A673 (cell line): ENCODE measurements at regions not wholly inside any gene's neighbourhood (a gene's known extent, or its start where the extent isn't known, plus 50 kb on each side); places are given as distances from the start of the nearest gene placed in this dataset.

Experiments
- BruUV-seq: library from RNA; stranded (reverse); fragments of 400-500 nt; replicated peaks from 2 replicates; lab custom pipeline; 2021; lab: Mats Ljungman, UMichigan
- CTCF ChIA-PET: fragments of 300-600 bp; sonication (Branson Sonifier 250); formaldehyde crosslinking; loops from one replicate; lab custom pipeline; 2022; ENCODE audit warnings: antibody characterized with exemption; lab: Charles Lee
- POLR2A ChIA-PET: fragments of 300-600 bp; sonication (Branson Sonifier 250); formaldehyde crosslinking; loops from one replicate; lab custom pipeline; 2022; ENCODE audit warnings: antibody characterized with exemption; ENCODE audit not compliant: low non-redundant PET; lab: Charles Lee
- DNase-seq: peaks from one replicate; pipeline ENCODE4 v3.0.0-alpha.2; 2015; ENCODE audit warnings: low spot score
- H3K27ac ChIP-seq: fragments of 200-600 bp; sonication (generic); 2 replicates; pipeline ENCODE4 v1.5.1; 2016; ENCODE audit warnings: mixed run types, low read depth, mild to moderate bottlenecking, mixed read lengths, antibody characterized with exemption, low read length; ENCODE audit not compliant: poor library complexity, severe bottlenecking
- H3K27me3 ChIP-seq: fragments of 200-600 bp; sonication (generic); replicated peaks from 2 replicates; pipeline ENCODE4 v1.6.1; 2017; ENCODE audit warnings: mixed run types, low read depth, mild to moderate bottlenecking, mixed read lengths, antibody characterized with exemption, low read length; ENCODE audit not compliant: insufficient read depth, poor library complexity
- H3K36me3 ChIP-seq: fragments of 200-600 bp; sonication (generic); 2 replicates; pipeline ENCODE4 v1.6.1; 2016; ENCODE audit warnings: mixed run types, mild to moderate bottlenecking, mixed read lengths, antibody characterized with exemption, low read length; ENCODE audit not compliant: insufficient read depth, poor library complexity, severe bottlenecking
- H3K4me1 ChIP-seq: fragments of 200-600 bp; sonication (generic); 2 replicates; pipeline ENCODE4 v1.6.1; 2017; ENCODE audit warnings: mixed run types, mild to moderate bottlenecking, mixed read lengths, antibody characterized with exemption, low read length; ENCODE audit not compliant: insufficient read depth, poor library complexity, severe bottlenecking
- H3K4me3 ChIP-seq: fragments of 200-600 bp; sonication (generic); 2 replicates; pipeline ENCODE4 v1.5.1; 2016; ENCODE audit warnings: low read depth, mixed run types, mild to moderate bottlenecking, mixed read lengths, low read length; ENCODE audit not compliant: poor library complexity, severe bottlenecking
- H3K9me3 ChIP-seq: fragments of 200-600 bp; sonication (generic); 2 replicates; pipeline ENCODE4 v1.6.1; 2016; ENCODE audit warnings: mixed run types, low read depth, mild to moderate bottlenecking, mixed read lengths, antibody characterized with exemption, low read length; ENCODE audit not compliant: poor library complexity, severe bottlenecking
- EZH2 ChIP-seq: fragments of 200-600 bp; sonication (generic); IDR thresholded peaks from 2 replicates; pipeline ENCODE4 v1.6.1; 2017; ENCODE audit warnings: borderline replicate concordance, low read depth, mild to moderate bottlenecking, mixed read lengths, antibody characterized with exemption, low read length; ENCODE audit not compliant: poor library complexity, severe bottlenecking
- intact Hi-C: fragments of 100-400 bp; cut with micrococcal nuclease; formaldehyde crosslinking; loops from one replicate; pipeline ENCODE4 v1.10.0; 2022; ENCODE audit not compliant: unreplicated experiment
- TF ChIP-seq, protein P1 (sequence below): fragments of 300-800, 200-600 bp; sonication (generic); conservative IDR thresholded peaks from 2 replicates; pipeline ENCODE4 v1.5.1; 2017; ENCODE audit warnings: low read depth, mild to moderate bottlenecking, antibody characterized with exemption, low read length, moderate library complexity, mixed read lengths

DNA sequence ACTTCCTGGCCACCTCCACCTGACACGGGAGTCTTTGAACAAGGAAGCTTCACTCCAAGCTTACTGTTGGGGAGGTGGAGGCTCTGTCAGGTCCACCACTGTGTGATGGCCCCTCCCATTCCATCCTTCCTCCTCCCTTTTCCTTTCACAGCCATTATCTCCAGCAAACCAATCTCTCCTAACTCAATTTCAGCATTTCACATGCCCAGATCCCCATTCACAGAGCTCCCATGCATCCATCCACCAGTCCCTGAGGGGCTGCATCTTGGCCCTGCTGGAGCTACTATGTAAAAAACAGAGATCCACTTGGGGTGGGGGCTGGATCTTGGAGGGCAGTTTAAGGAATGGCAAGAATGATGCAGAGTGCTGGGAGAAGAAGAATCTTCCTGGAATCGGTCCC, 129.0 kb upstream of the COPS8 start:
- no peaks in the 10 kb centered on the region for H3K36me3 ChIP-seq
- ChIA-PET CTCF (no interaction called here), POLR2A (no interaction called here)
- TF ChIP-seq, protein P1, sequence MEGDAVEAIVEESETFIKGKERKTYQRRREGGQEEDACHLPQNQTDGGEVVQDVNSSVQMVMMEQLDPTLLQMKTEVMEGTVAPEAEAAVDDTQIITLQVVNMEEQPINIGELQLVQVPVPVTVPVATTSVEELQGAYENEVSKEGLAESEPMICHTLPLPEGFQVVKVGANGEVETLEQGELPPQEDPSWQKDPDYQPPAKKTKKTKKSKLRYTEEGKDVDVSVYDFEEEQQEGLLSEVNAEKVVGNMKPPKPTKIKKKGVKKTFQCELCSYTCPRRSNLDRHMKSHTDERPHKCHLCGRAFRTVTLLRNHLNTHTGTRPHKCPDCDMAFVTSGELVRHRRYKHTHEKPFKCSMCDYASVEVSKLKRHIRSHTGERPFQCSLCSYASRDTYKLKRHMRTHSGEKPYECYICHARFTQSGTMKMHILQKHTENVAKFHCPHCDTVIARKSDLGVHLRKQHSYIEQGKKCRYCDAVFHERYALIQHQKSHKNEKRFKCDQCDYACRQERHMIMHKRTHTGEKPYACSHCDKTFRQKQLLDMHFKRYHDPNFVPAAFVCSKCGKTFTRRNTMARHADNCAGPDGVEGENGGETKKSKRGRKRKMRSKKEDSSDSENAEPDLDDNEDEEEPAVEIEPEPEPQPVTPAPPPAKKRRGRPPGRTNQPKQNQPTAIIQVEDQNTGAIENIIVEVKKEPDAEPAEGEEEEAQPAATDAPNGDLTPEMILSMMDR = no peak
- TF ChIP-seq EZH2 = no peak
- no peaks in the 10 kb centered on the region for H3K9me3 ChIP-seq
- no peaks in the 10 kb centered on the region for H3K4me1 ChIP-seq
- no TSS peak for BruUV-seq
- intact Hi-C loops = no loop called here
- H3K4me3 ChIP-seq = no peak overlapping the region
- no peak for DNase-seq
- H3K27ac ChIP-seq = no peak overlapping the region
- H3K27me3 ChIP-seq = peaks cover 4% of the 10 kb centered on the region

GRCh38 chr2:236959036-236959435, 126.7 kb upstream of the COPS8 start:
- TF ChIP-seq, protein P1 = no peak
- no peak for TF ChIP-seq EZH2
- no TSS peak for BruUV-seq
- POLR2A ChIA-PET = no interaction called here
- peaks cover 4% of the 10 kb centered on the region for H3K27me3 ChIP-seq
- no peaks in the 10 kb centered on the region for H3K9me3 ChIP-seq
- H3K4me3 ChIP-seq = no peak overlapping the region
- intact Hi-C loops = no loop called here
- no peak overlapping the region for H3K27ac ChIP-seq
- CTCF ChIA-PET = no interaction called here
- DNase-seq = no peak
- H3K4me1 ChIP-seq = no peaks in the 10 kb centered on the region
- no peaks in the 10 kb centered on the region for H3K36me3 ChIP-seq

DNA sequence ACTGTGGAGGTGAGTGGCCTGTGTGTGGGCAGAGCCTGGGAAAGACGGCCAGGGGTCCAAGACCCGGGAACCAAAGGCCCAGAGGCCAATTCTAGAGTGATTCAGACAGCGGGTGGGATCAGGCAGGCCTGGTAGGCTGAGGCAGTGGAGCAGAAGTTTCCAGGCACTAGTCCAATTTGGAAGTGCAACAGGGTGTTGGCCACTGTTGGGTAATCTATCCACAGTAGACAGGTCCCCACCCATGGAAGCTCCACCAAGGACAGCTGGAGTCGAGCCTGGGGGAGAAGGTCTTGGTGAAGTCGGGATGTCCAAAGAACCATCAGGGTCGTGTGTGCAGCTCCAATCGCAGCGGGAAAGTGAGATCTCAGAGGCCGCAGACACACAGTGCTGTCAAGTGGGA, 125.8 kb upstream of the COPS8 start:
- H3K27me3 ChIP-seq = peaks cover 4% of the 10 kb centered on the region
- no peak overlapping the region for H3K4me3 ChIP-seq
- no TSS peak for BruUV-seq
- no peaks in the 10 kb centered on the region for H3K9me3 ChIP-seq
- no peak for DNase-seq
- intact Hi-C loops = no loop called here
- ChIA-PET CTCF (no interaction called here), POLR2A (no interaction called here)
- no peak for TF ChIP-seq EZH2
- TF ChIP-seq, protein P1 = no peak
- no peaks in the 10 kb centered on the region for H3K4me1 ChIP-seq
- H3K27ac ChIP-seq = no peak overlapping the region
- no peaks in the 10 kb centered on the region for H3K36me3 ChIP-seq
